WTC11 (cell line): ENCODE measurements at regions not wholly inside any gene's neighbourhood (a gene's known extent, or its start where the extent isn't known, plus 50 kb on each side); places are given as distances from the start of the nearest gene placed in this dataset.

Experiments used
- FOXK1 ChIP-seq: sonication (generic); formaldehyde crosslinking; IDR thresholded peaks from 2 replicates; pipeline ENCODE4 v1.8.0; 2022; ENCODE audit warnings: mild to moderate bottlenecking, moderate library complexity, missing genetic modification reagents
- FOXP1 ChIP-seq: sonication (generic); formaldehyde crosslinking; IDR thresholded peaks from 2 replicates; pipeline ENCODE4 v1.8.0; 2022; ENCODE audit warnings: missing genetic modification reagents, mild to moderate bottlenecking, moderate library complexity, borderline replicate concordance
- NR2C2 ChIP-seq: sonication (generic); formaldehyde crosslinking; IDR thresholded peaks from 2 replicates; pipeline ENCODE4 v1.8.0; 2022; ENCODE audit warnings: mild to moderate bottlenecking, missing genetic modification reagents
- ZNF121 ChIP-seq: sonication (generic); formaldehyde crosslinking; IDR thresholded peaks from 2 replicates; pipeline ENCODE4 v1.8.0; 2023; ENCODE audit warnings: missing genetic modification reagents
- ZNF219 ChIP-seq: sonication (generic); formaldehyde crosslinking; IDR thresholded peaks from 2 replicates; pipeline ENCODE4 v1.8.0; 2023; ENCODE audit warnings: missing genetic modification reagents, mild to moderate bottlenecking, borderline replicate concordance
- TF ChIP-seq, protein P1 (sequence below): sonication (generic); formaldehyde crosslinking; conservative IDR thresholded peaks from 2 replicates; pipeline ENCODE4 v1.8.1; 2022; ENCODE audit warnings: mild to moderate bottlenecking, missing genetic modification reagents
- TF ChIP-seq, protein P2 (sequence below): sonication (generic); formaldehyde crosslinking; IDR thresholded peaks from 2 replicates; pipeline ENCODE4 v1.8.0; 2022; ENCODE audit warnings: mild to moderate bottlenecking, missing genetic modification reagents
- TF ChIP-seq, protein P3 (sequence below): fragments of 200-600 bp; IDR thresholded peaks from 2 replicates; pipeline ENCODE4 v1.8.0; 2022; ENCODE audit warnings: antibody characterized with exemption
- TF ChIP-seq, protein P4 (sequence below): sonication (generic); formaldehyde crosslinking; IDR thresholded peaks from 2 replicates; pipeline ENCODE4 v1.8.1; 2023; ENCODE audit warnings: mild to moderate bottlenecking, moderate library complexity, missing genetic modification reagents
- TF ChIP-seq, protein P5 (sequence below): sonication (generic); formaldehyde crosslinking; IDR thresholded peaks from 2 replicates; pipeline ENCODE4 v1.8.0; 2022; ENCODE audit warnings: mild to moderate bottlenecking, missing genetic modification reagents
- TF ChIP-seq, protein P6 (sequence below): sonication (generic); formaldehyde crosslinking; IDR thresholded peaks from 2 replicates; pipeline ENCODE4 v1.8.1; 2022; ENCODE audit warnings: mild to moderate bottlenecking, moderate library complexity, missing genetic modification reagents
- TF ChIP-seq, protein P7 (sequence below): sonication (generic); formaldehyde crosslinking; IDR thresholded peaks from 2 replicates; pipeline ENCODE4 v1.8.1; 2022; ENCODE audit warnings: low read depth, missing genetic modification reagents, borderline replicate concordance

DNA sequence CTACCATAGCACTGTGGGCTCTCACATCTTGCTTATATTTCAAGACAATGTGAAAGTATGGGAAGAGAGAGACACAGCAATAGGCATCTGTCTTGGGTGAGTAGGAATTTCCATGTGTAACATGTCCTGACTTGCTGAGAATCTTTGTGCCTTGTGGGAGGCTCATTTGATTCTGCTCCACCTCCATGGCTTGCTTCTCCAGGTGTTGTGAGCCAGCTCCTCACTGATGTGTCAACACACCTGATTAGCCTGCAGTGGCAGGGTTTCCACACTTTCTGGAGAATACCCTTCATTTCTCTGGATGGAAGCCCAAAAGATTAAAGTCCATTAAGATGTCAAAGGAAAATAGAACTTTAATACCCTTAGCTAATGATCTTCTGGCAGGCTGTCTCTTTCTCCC lies 613.6 kb downstream of the ZNF608 start:
- TF ChIP-seq, protein P1, sequence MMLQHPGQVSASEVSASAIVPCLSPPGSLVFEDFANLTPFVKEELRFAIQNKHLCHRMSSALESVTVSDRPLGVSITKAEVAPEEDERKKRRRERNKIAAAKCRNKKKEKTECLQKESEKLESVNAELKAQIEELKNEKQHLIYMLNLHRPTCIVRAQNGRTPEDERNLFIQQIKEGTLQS (CRISPR knock-in tag), result no peak
- TF ChIP-seq, protein P2, sequence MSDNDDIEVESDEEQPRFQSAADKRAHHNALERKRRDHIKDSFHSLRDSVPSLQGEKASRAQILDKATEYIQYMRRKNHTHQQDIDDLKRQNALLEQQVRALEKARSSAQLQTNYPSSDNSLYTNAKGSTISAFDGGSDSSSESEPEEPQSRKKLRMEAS, result no peak
- TF ChIP-seq, protein P3, sequence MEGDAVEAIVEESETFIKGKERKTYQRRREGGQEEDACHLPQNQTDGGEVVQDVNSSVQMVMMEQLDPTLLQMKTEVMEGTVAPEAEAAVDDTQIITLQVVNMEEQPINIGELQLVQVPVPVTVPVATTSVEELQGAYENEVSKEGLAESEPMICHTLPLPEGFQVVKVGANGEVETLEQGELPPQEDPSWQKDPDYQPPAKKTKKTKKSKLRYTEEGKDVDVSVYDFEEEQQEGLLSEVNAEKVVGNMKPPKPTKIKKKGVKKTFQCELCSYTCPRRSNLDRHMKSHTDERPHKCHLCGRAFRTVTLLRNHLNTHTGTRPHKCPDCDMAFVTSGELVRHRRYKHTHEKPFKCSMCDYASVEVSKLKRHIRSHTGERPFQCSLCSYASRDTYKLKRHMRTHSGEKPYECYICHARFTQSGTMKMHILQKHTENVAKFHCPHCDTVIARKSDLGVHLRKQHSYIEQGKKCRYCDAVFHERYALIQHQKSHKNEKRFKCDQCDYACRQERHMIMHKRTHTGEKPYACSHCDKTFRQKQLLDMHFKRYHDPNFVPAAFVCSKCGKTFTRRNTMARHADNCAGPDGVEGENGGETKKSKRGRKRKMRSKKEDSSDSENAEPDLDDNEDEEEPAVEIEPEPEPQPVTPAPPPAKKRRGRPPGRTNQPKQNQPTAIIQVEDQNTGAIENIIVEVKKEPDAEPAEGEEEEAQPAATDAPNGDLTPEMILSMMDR, result no peak
- TF ChIP-seq, protein P4, sequence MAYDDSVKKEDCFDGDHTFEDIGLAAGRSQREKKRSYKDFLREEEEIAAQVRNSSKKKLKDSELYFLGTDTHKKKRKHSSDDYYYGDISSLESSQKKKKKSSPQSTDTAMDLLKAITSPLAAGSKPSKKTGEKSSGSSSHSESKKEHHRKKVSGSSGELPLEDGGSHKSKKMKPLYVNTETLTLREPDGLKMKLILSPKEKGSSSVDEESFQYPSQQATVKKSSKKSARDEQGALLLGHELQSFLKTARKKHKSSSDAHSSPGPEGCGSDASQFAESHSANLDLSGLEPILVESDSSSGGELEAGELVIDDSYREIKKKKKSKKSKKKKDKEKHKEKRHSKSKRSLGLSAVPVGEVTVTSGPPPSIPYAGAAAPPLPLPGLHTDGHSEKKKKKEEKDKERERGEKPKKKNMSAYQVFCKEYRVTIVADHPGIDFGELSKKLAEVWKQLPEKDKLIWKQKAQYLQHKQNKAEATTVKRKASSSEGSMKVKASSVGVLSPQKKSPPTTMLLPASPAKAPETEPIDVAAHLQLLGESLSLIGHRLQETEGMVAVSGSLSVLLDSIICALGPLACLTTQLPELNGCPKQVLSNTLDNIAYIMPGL (CRISPR knock-in tag), result no peak
- no peak for TF ChIP-seq ZNF121 (CRISPR knock-in tag)
- no peak for TF ChIP-seq FOXK1 (CRISPR knock-in tag)
- TF ChIP-seq, protein P5, sequence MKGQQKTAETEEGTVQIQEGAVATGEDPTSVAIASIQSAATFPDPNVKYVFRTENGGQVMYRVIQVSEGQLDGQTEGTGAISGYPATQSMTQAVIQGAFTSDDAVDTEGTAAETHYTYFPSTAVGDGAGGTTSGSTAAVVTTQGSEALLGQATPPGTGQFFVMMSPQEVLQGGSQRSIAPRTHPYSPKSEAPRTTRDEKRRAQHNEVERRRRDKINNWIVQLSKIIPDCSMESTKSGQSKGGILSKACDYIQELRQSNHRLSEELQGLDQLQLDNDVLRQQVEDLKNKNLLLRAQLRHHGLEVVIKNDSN, result no peak
- TF ChIP-seq, protein P6, sequence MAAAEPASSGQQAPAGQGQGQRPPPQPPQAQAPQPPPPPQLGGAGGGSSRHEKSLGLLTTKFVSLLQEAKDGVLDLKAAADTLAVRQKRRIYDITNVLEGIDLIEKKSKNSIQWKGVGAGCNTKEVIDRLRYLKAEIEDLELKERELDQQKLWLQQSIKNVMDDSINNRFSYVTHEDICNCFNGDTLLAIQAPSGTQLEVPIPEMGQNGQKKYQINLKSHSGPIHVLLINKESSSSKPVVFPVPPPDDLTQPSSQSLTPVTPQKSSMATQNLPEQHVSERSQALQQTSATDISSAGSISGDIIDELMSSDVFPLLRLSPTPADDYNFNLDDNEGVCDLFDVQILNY (CRISPR knock-in tag), result no peak
- TF ChIP-seq NR2C2 (CRISPR knock-in tag), result no peak
- TF ChIP-seq, protein P7, sequence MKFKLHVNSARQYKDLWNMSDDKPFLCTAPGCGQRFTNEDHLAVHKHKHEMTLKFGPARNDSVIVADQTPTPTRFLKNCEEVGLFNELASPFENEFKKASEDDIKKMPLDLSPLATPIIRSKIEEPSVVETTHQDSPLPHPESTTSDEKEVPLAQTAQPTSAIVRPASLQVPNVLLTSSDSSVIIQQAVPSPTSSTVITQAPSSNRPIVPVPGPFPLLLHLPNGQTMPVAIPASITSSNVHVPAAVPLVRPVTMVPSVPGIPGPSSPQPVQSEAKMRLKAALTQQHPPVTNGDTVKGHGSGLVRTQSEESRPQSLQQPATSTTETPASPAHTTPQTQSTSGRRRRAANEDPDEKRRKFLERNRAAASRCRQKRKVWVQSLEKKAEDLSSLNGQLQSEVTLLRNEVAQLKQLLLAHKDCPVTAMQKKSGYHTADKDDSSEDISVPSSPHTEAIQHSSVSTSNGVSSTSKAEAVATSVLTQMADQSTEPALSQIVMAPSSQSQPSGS (CRISPR knock-in tag), result no peak
- TF ChIP-seq FOXP1 (CRISPR knock-in tag), result no peak
- TF ChIP-seq ZNF219 (CRISPR knock-in tag), result no peak
